Left renal cortex interstitium (tissue), 4 donors: ENCODE measurements at regions not wholly inside any gene's neighbourhood (a gene's known extent, or its start where the extent isn't known, plus 50 kb on each side); places are given as distances from the start of the nearest gene placed in this dataset.
A peak's percentile ranks its signal among the peaks of the same experiment; 100 is the strongest.
"Not testable (repeated sequence)": the region's sequence is repeated elsewhere in the genome, so short reads cannot be mapped to it uniquely, and the experiment has no call there.

Source experiments
- DNase-seq, 4 donors: peaks; one replicate each; pipeline ENCODE4 v3.0.0-alpha.2; 2013; ENCODE audit warnings: low read depth in 4 of 4, low spot score in 2 of 4, missing footprints in 1 of 4

- DNase-seq = no peak
These were observed 429.6 kb downstream of the BCKDHB start for GRCh38 chr6:80535914-80536565.

- DNase-seq = no peak
These were observed 425.5 kb downstream of the BCKDHB start for GRCh38 chr6:80531681-80532619.

GRCh38 chr6:80530103-80530502 lies 423.6 kb downstream of the BCKDHB start:
- DNase-seq = no peak

GRCh38 chr6:80528115-80528514 lies 421.6 kb downstream of the BCKDHB start:
- DNase-seq = no peak

GRCh38 chr6:80527552-80528052 lies 421.1 kb downstream of the BCKDHB start:
- DNase-seq = no peak

GRCh38 chr6:80523531-80523997 lies 417.1 kb downstream of the BCKDHB start:
- peak in 3 of 4 donors; percentile 6 to 23 (median 13) for DNase-seq

GRCh38 chr6:80523010-80523409 lies 416.5 kb downstream of the BCKDHB start:
- DNase-seq = peak in 3 of 4 donors; percentile 13 to 31 (median 21)

GRCh38 chr6:80522576-80522975 lies 416.1 kb downstream of the BCKDHB start:
- DNase-seq = peak in 2 of 4 donors; percentile 4 to 20

GRCh38 chr6:80519811-80520594 lies 413.5 kb downstream of the BCKDHB start:
- DNase-seq = no peak

- DNase-seq = no peak
These were observed 411.1 kb downstream of the BCKDHB start for GRCh38 chr6:80517525-80517924.

GRCh38 chr6:80510521-80510920 lies 404.1 kb downstream of the BCKDHB start:
- not testable (repeated sequence) for DNase-seq

- no peak for DNase-seq
These were observed 402.6 kb downstream of the BCKDHB start for GRCh38 chr6:80508885-80509630.

GRCh38 chr6:80504882-80505281 lies 398.4 kb downstream of the BCKDHB start:
- no peak for DNase-seq

GRCh38 chr6:80503660-80504059 lies 397.2 kb downstream of the BCKDHB start:
- no peak for DNase-seq

- DNase-seq = no peak
These were observed 396.4 kb downstream of the BCKDHB start for GRCh38 chr6:80502871-80503270.

- DNase-seq = no peak
These were observed 395.2 kb downstream of the BCKDHB start for GRCh38 chr6:80501636-80502035.

GRCh38 chr6:80497696-80498486 lies 391.4 kb downstream of the BCKDHB start:
- not testable (repeated sequence) for DNase-seq

- no peak for DNase-seq
These were observed 383.6 kb downstream of the BCKDHB start for GRCh38 chr6:80489911-80490635.
